ENCODE measurements at regions not wholly inside any gene's neighbourhood (a gene's known extent, or its start where the extent isn't known, plus 50 kb on each side); places are given as distances from the start of the nearest gene placed in this dataset.

GRCh38 chr7:45306752-45307305 lies 149.2 kb downstream of the RAMP3 start:
- no peak for TF ChIP-seq CTCF (IDR thresholded peaks at IDR 0.05)
- TF ChIP-seq POLR2A (IDR thresholded peaks at IDR 0.05) = no peak
- no peak for TF ChIP-seq POLR2AphosphoS5 (IDR thresholded peaks at IDR 0.05)
